GM23338 (cell line): ENCODE measurements at regions not wholly inside any gene's neighbourhood (a gene's known extent, or its start where the extent isn't known, plus 50 kb on each side); places are given as distances from the start of the nearest gene placed in this dataset.

Experiments used
- ATAC-seq: fragments of 200-7000 bp; cut with Tn5 transposase; 3 replicates; pipeline ENCODE4 v1.9.1; 2020
- DNase-seq: peaks from one replicate; pipeline ENCODE4 v3.0.0-alpha.2; 2015; ENCODE audit warnings: low spot score
- H2AFZ ChIP-seq: fragments of 200-600 bp; sonication (generic); 2 replicates; pipeline ENCODE4 v1.8.0; 2016; ENCODE audit warnings: antibody characterized with exemption, mild to moderate bottlenecking, moderate library complexity
- H3F3A ChIP-seq: fragments of 200-600 bp; sonication (generic); replicated peaks from 2 replicates; pipeline ENCODE4 v1.8.0; 2017; ENCODE audit warnings: antibody characterized with exemption, mixed run types, low read depth
- H3K27ac ChIP-seq: fragments of 200-600 bp; sonication (generic); 2 replicates; pipeline ENCODE4 v1.6.1; 2016; ENCODE audit warnings: low read depth
- H3K27me3 ChIP-seq: fragments of 200-600 bp; sonication (generic); 2 replicates; pipeline ENCODE4 v1.8.0; 2016; ENCODE audit warnings: mild to moderate bottlenecking, mixed run types, moderate library complexity; ENCODE audit not compliant: insufficient read depth
- H3K36me3 ChIP-seq: fragments of 200-600 bp; sonication (generic); 2 replicates; pipeline ENCODE4 v1.8.0; 2016; ENCODE audit warnings: mild to moderate bottlenecking; ENCODE audit not compliant: insufficient read depth
- H3K4me1 ChIP-seq: fragments of 200-600 bp; sonication (generic); 2 replicates; pipeline ENCODE4 v1.8.0; 2016; ENCODE audit warnings: mild to moderate bottlenecking, moderate library complexity; ENCODE audit not compliant: insufficient read depth
- H3K4me2 ChIP-seq: fragments of 200-600 bp; sonication (generic); 2 replicates; pipeline ENCODE4 v1.7.1; 2017; ENCODE audit warnings: mixed run types
- H3K4me3 ChIP-seq: fragments of 200-600 bp; sonication (generic); 2 replicates; pipeline ENCODE4 v1.6.1; 2016; ENCODE audit warnings: mixed run types
- H3K79me2 ChIP-seq: fragments of 200-600 bp; sonication (generic); replicated peaks from 2 replicates; pipeline ENCODE4 v1.8.0; 2017; ENCODE audit warnings: mild to moderate bottlenecking; ENCODE audit not compliant: insufficient read depth
- H3K9me2 ChIP-seq: fragments of 200-600 bp; sonication (generic); 2 replicates; pipeline ENCODE4 v1.8.0; 2017; ENCODE audit not compliant: insufficient read depth
- H4K20me1 ChIP-seq: fragments of 200-600 bp; sonication (generic); replicated peaks from 2 replicates; pipeline ENCODE4 v1.8.0; 2017; ENCODE audit warnings: mild to moderate bottlenecking; ENCODE audit not compliant: insufficient read depth
- H3K27ac Mint-ChIP-seq: 2 replicates; pipeline ENCODE4 v1.8.0; 2020; ENCODE audit warnings: inconsistent platforms, mild to moderate bottlenecking, moderate library complexity, mixed read lengths
- H3K27me3 Mint-ChIP-seq: 3 replicates; pipeline ENCODE4 v1.8.0; 2022; ENCODE audit warnings: low read depth, mild to moderate bottlenecking, moderate library complexity, mixed read lengths, inconsistent platforms; ENCODE audit not compliant: insufficient read depth, poor library complexity
- H3K36me3 Mint-ChIP-seq: 3 replicates; pipeline ENCODE4 v1.8.0; 2021; ENCODE audit warnings: low read depth, mild to moderate bottlenecking, inconsistent platforms, moderate library complexity, mixed read lengths
- H3K4me1 Mint-ChIP-seq: 3 replicates; pipeline ENCODE4 v1.8.0; 2020; ENCODE audit warnings: mild to moderate bottlenecking, inconsistent platforms, mixed read lengths
- H3K4me3 Mint-ChIP-seq: 3 replicates; pipeline ENCODE4 v1.8.0; 2021; ENCODE audit warnings: moderate library complexity, mild to moderate bottlenecking, inconsistent platforms, mixed read lengths
- H3K9me3 Mint-ChIP-seq: 3 replicates; pipeline ENCODE4 v1.8.0; 2020; ENCODE audit warnings: moderate library complexity, mild to moderate bottlenecking, inconsistent platforms, mixed read lengths
- CREB1 ChIP-seq: fragments of 250-450 bp; sonication (Bioruptor Pico); IDR thresholded peaks from 2 replicates; pipeline ENCODE4 v1.5.0; 2020; ENCODE audit warnings: low read depth, mild to moderate bottlenecking, moderate library complexity
- CTCF ChIP-seq, 2 experiments: fragments of 200-600 bp in 1 of 2; sonication (generic) in 1 of 2; conservative IDR thresholded peaks; 2 replicates each; pipeline versions ENCODE4 v1.5.1 to v1.6.1; 2016 to 2017; ENCODE audit warnings: antibody characterized with exemption in 2 of 2, low read depth in 2 of 2, mild to moderate bottlenecking in 2 of 2, moderate library complexity in 1 of 2
- EZH2 ChIP-seq: fragments of 200-600 bp; sonication (generic); IDR thresholded peaks from one replicate; pipeline ENCODE4 v1.8.0; 2017; ENCODE audit warnings: antibody characterized with exemption, mild to moderate bottlenecking, low read depth; ENCODE audit not compliant: unreplicated experiment
- EZH2phosphoT487 ChIP-seq: fragments of 200-600 bp; sonication (generic); IDR thresholded peaks from one replicate; pipeline ENCODE4 v1.8.1; 2018; ENCODE audit warnings: antibody characterized with exemption; ENCODE audit not compliant: unreplicated experiment
- JUNB ChIP-seq: IDR thresholded peaks from one replicate; pipeline ENCODE4 v1.6.1; 2016; ENCODE audit warnings: antibody characterized with exemption; ENCODE audit not compliant: unreplicated experiment
- NANOG ChIP-seq: IDR thresholded peaks from 2 replicates; pipeline ENCODE4 v1.6.1; 2016; ENCODE audit warnings: antibody characterized with exemption, borderline replicate concordance
- POLR2AphosphoS5 ChIP-seq: IDR thresholded peaks from 2 replicates; pipeline ENCODE4 v1.6.1; 2016; ENCODE audit warnings: antibody characterized with exemption, low read depth
- STAT1 ChIP-seq: IDR thresholded peaks from one replicate; pipeline ENCODE4 v1.6.1; 2016; ENCODE audit warnings: antibody characterized with exemption; ENCODE audit not compliant: unreplicated experiment
- ZNF114 ChIP-seq: fragments of 250-450 bp; sonication (Bioruptor Pico); IDR thresholded peaks from 2 replicates; pipeline ENCODE4 v1.5.0; 2020; ENCODE audit warnings: mild to moderate bottlenecking, moderate library complexity
- ZNF331 ChIP-seq: fragments of 250-450 bp; sonication (Bioruptor Pico); IDR thresholded peaks from 2 replicates; pipeline ENCODE4 v1.5.0; 2020; ENCODE audit warnings: low read depth, mild to moderate bottlenecking, moderate library complexity
- TF ChIP-seq, protein P1 (sequence below): fragments of 250-450 bp; sonication (Bioruptor Pico); IDR thresholded peaks from 2 replicates; pipeline ENCODE4 v1.5.0; 2020; ENCODE audit warnings: mild to moderate bottlenecking, moderate library complexity

GRCh38 chr2:215556979-215557378 lies 121.1 kb upstream of the FN1 start (continued):
- TF ChIP-seq, protein P1, sequence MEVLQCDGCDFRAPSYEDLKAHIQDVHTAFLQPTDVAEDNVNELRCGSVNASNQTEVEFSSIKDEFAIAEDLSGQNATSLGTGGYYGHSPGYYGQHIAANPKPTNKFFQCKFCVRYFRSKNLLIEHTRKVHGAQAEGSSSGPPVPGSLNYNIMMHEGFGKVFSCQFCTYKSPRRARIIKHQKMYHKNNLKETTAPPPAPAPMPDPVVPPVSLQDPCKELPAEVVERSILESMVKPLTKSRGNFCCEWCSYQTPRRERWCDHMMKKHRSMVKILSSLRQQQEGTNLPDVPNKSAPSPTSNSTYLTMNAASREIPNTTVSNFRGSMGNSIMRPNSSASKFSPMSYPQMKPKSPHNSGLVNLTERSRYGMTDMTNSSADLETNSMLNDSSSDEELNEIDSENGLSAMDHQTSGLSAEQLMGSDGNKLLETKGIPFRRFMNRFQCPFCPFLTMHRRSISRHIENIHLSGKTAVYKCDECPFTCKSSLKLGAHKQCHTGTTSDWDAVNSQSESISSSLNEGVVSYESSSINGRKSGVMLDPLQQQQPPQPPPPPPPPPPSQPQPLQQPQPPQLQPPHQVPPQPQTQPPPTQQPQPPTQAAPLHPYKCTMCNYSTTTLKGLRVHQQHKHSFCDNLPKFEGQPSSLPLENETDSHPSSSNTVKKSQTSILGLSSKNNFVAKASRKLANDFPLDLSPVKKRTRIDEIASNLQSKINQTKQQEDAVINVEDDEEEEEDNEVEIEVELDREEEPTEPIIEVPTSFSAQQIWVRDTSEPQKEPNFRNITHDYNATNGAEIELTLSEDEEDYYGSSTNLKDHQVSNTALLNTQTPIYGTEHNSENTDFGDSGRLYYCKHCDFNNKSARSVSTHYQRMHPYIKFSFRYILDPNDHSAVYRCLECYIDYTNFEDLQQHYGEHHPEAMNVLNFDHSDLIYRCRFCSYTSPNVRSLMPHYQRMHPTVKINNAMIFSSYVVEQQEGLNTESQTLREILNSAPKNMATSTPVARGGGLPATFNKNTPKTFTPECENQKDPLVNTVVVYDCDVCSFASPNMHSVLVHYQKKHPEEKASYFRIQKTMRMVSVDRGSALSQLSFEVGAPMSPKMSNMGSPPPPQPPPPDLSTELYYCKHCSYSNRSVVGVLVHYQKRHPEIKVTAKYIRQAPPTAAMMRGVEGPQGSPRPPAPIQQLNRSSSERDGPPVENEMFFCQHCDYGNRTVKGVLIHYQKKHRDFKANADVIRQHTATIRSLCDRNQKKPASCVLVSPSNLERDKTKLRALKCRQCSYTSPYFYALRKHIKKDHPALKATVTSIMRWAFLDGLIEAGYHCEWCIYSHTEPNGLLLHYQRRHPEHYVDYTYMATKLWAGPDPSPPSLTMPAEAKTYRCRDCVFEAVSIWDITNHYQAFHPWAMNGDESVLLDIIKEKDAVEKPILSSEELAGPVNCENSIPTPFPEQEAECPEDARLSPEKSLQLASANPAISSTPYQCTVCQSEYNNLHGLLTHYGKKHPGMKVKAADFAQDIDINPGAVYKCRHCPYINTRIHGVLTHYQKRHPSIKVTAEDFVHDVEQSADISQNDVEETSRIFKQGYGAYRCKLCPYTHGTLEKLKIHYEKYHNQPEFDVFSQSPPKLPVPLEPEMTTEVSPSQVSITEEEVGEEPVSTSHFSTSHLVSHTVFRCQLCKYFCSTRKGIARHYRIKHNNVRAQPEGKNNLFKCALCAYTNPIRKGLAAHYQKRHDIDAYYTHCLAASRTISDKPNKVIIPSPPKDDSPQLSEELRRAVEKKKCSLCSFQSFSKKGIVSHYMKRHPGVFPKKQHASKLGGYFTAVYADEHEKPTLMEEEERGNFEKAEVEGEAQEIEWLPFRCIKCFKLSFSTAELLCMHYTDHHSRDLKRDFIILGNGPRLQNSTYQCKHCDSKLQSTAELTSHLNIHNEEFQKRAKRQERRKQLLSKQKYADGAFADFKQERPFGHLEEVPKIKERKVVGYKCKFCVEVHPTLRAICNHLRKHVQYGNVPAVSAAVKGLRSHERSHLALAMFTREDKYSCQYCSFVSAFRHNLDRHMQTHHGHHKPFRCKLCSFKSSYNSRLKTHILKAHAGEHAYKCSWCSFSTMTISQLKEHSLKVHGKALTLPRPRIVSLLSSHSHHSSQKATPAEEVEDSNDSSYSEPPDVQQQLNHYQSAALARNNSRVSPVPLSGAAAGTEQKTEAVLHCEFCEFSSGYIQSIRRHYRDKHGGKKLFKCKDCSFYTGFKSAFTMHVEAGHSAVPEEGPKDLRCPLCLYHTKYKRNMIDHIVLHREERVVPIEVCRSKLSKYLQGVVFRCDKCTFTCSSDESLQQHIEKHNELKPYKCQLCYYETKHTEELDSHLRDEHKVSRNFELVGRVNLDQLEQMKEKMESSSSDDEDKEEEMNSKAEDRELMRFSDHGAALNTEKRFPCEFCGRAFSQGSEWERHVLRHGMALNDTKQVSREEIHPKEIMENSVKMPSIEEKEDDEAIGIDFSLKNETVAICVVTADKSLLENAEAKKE (CRISPR knock-in tag): no peak
- TF ChIP-seq CTCF (conservative IDR thresholded peaks at IDR 0.05; ENCODE audit: low read depth in 2 of 2) (no peak), NANOG (no peak)

DNA sequence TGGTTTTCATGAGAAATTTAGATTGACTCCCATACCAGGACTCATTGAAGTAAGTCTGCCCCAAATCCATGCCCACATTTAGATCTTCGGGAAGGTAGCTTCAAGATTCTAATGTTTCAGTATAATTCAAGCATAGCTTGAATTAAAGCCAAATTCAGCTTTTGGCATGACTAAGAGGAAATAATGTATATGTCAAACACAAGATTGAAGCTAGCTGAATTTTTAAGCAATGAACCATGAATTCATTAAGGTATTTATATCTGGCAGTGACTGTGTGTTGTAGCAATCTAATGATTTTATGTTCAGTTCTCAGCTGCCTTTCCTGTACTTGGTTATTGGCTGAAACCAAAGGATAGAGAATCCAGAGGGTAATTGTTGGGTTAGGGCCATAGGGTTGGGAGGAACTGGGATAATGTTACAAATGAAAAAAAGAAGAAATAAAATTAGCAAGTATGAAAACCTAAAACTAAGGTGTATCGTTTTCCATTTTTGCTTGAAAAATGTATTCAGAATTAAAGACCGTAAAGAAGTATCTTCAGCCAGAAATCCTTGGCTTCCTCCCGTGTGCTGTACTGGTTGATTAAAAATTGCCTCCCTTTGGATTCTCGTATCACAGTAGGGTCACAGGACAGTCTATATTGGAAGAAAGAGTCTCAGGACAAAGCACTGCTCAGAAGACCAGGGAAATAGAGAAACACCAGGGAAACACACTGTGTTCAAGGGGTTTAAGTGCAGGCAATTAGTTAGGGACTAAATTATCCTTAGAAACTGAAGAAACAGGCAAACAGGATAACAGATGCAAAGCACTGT lies 119.0 kb upstream of the FN1 start:
- H3K79me2 ChIP-seq: no peaks in the 10 kb centered on the region
- H3K9me3 Mint-ChIP-seq: no peaks in the 10 kb centered on the region
- ATAC-seq (no peak), DNase-seq (no peak)
- no peaks in the 10 kb centered on the region for H3K4me1 Mint-ChIP-seq
- H2AFZ ChIP-seq: no peak overlapping the region
- H3K27ac ChIP-seq: no peak overlapping the region
- H3F3A ChIP-seq: no peaks in the 10 kb centered on the region
- no peak for TF ChIP-seq EZH2phosphoT487
- no peak for TF ChIP-seq STAT1
- TF ChIP-seq CTCF (conservative IDR thresholded peaks at IDR 0.05; ENCODE audit: low read depth in 2 of 2): no peak
- no peak for TF ChIP-seq CREB1
- no peak for TF ChIP-seq ZNF114 (CRISPR knock-in tag)
- no peak for TF ChIP-seq NANOG
- TF ChIP-seq EZH2: no peak
- TF ChIP-seq POLR2AphosphoS5: no peak
- TF ChIP-seq JUNB: no peak
- TF ChIP-seq ZNF331 (CRISPR knock-in tag): no peak
- no peaks in the 10 kb centered on the region for H3K4me1 ChIP-seq
- H3K36me3 ChIP-seq: no peaks in the 10 kb centered on the region
- H4K20me1 ChIP-seq: no peaks in the 10 kb centered on the region
- no peaks in the 10 kb centered on the region for H3K27me3 ChIP-seq
- peaks cover 4% of the 10 kb centered on the region; the same call in 1 of the 2 replicates for H3K9me2 ChIP-seq
- no peak overlapping the region for H3K4me3 ChIP-seq
- no peak overlapping the region for H3K27ac Mint-ChIP-seq
- peaks cover 1% of the 10 kb centered on the region for H3K27me3 Mint-ChIP-seq
- no peak overlapping the region for H3K4me2 ChIP-seq
- no peak overlapping the region for H3K4me3 Mint-ChIP-seq
- no peaks in the 10 kb centered on the region for H3K36me3 Mint-ChIP-seq
